CD14-positive monocyte (primary cell): ENCODE measurements at regions not wholly inside any gene's neighbourhood (a gene's known extent, or its start where the extent isn't known, plus 50 kb on each side); places are given as distances from the start of the nearest gene placed in this dataset.

ENCODE experiments used
- DNase-seq, 3 donors: peaks; one replicate each; pipeline ENCODE4 v3.0.0-alpha.2; 2011 to 2022
- H2AFZ ChIP-seq: 2 replicates; pipeline ENCODE4 v1.6.0; 2012; ENCODE audit warnings: mild to moderate bottlenecking, low read depth, low read length, inconsistent platforms; ENCODE audit not compliant: insufficient read depth, poor library complexity, severe bottlenecking
- H3K27ac ChIP-seq, 2 donors: 1 replicate in 1 of 2; 2 replicates in 1 of 2; pipeline ENCODE4 v1.5.1; 2012 to 2013; ENCODE audit warnings: low read length in 2 of 2, control low read depth in 1 of 2, inconsistent platforms in 1 of 2, low read depth in 1 of 2, mild to moderate bottlenecking in 1 of 2
- H3K27me3 ChIP-seq, 2 donors: one replicate each; pipeline versions ENCODE4 v1.6.0 to v1.6.1; 2011 to 2013; ENCODE audit warnings: low read length in 2 of 2; ENCODE audit not compliant: control insufficient read depth in 2 of 2, insufficient read depth in 2 of 2
- H3K36me3 ChIP-seq, 2 donors: replicated peaks in 1 of 2; 1 replicate in 1 of 2; 2 replicates in 1 of 2; pipeline versions ENCODE4 v1.5.1 to v1.6.1; 2012 to 2013; ENCODE audit warnings: low read length in 2 of 2, control low read depth in 1 of 2, inconsistent platforms in 1 of 2, mild to moderate bottlenecking in 1 of 2; ENCODE audit not compliant: insufficient read depth in 2 of 2, control insufficient read depth in 1 of 2
- H3K4me1 ChIP-seq, 2 donors: 1 replicate in 1 of 2; 2 replicates in 1 of 2; pipeline versions ENCODE4 v1.5.1 to v1.6.1; 2012 to 2013; ENCODE audit warnings: low read length in 2 of 2, control low read depth in 1 of 2, inconsistent platforms in 1 of 2, mild to moderate bottlenecking in 1 of 2, moderate library complexity in 1 of 2; ENCODE audit not compliant: insufficient read depth in 2 of 2, control insufficient read depth in 1 of 2
- H3K4me2 ChIP-seq: replicated peaks from 2 replicates; pipeline ENCODE3; 2012; ENCODE audit warnings: low read length, moderate library complexity, mild to moderate bottlenecking; ENCODE audit not compliant: poor library complexity, severe bottlenecking; ENCODE audit errors: extremely low read depth
- H3K4me3 ChIP-seq, 3 experiments: fragments of 200-600 bp in 1 of 3; sonication (generic) in 1 of 3; replicated peaks in 1 of 3; 1 replicate in 2 of 3; 2 replicates in 1 of 3; pipeline ENCODE4 v1.5.1; 2011 to 2013; ENCODE audit warnings: low read length in 3 of 3, mild to moderate bottlenecking in 3 of 3, control low read depth in 2 of 3, low read depth in 2 of 3, inconsistent platforms in 1 of 3, moderate library complexity in 1 of 3
- H3K79me2 ChIP-seq: 2 replicates; pipeline ENCODE4 v1.6.0; 2012; ENCODE audit warnings: mild to moderate bottlenecking, control low read depth, inconsistent platforms, low read length, moderate library complexity; ENCODE audit not compliant: insufficient read depth
- H3K9ac ChIP-seq: 2 replicates; pipeline ENCODE4 v1.6.0; 2017; ENCODE audit warnings: low read length, mild to moderate bottlenecking; ENCODE audit not compliant: insufficient read depth, poor library complexity, severe bottlenecking
- H3K9me3 ChIP-seq, 2 donors: replicated peaks in 1 of 2; 1 replicate in 1 of 2; 2 replicates in 1 of 2; pipeline versions ENCODE4 v1.5.1 to v1.6.1; 2012 to 2013; ENCODE audit warnings: low read length in 2 of 2, control low read depth in 1 of 2; ENCODE audit not compliant: control insufficient read depth in 1 of 2, insufficient read depth in 1 of 2
- H4K20me1 ChIP-seq: 2 replicates; pipeline ENCODE4 v1.6.0; 2012; ENCODE audit warnings: mild to moderate bottlenecking, low read length, control low read depth, moderate library complexity; ENCODE audit not compliant: insufficient read depth
- H3K27ac Mint-ChIP-seq, 7 donors: one replicate each; pipeline ENCODE4 v1.8.0; 2020; ENCODE audit warnings: mild to moderate bottlenecking in 7 of 7, mixed read lengths in 7 of 7, moderate library complexity in 6 of 7, inconsistent platforms in 2 of 7
- H3K27me3 Mint-ChIP-seq, 3 donors: one replicate each; pipeline ENCODE4 v1.8.0; 2021 to 2022; ENCODE audit warnings: low read depth in 3 of 3, mild to moderate bottlenecking in 3 of 3, mixed read lengths in 3 of 3, moderate library complexity in 3 of 3, inconsistent platforms in 1 of 3
- H3K36me3 Mint-ChIP-seq, 2 donors: one replicate each; pipeline ENCODE4 v1.8.0; 2020; ENCODE audit warnings: mixed read lengths in 2 of 2, inconsistent platforms in 1 of 2, mild to moderate bottlenecking in 1 of 2
- H3K4me1 Mint-ChIP-seq: one replicate; pipeline ENCODE4 v1.8.0; 2020; ENCODE audit warnings: mild to moderate bottlenecking, mixed read lengths
- H3K4me3 Mint-ChIP-seq, 2 donors: one replicate each; pipeline ENCODE4 v1.8.0; 2020; ENCODE audit warnings: mild to moderate bottlenecking in 2 of 2, mixed read lengths in 2 of 2, moderate library complexity in 1 of 2
- H3K9me3 Mint-ChIP-seq, 7 donors: one replicate each; pipeline ENCODE4 v1.8.0; 2020 to 2022; ENCODE audit warnings: mixed read lengths in 7 of 7, mild to moderate bottlenecking in 6 of 7, moderate library complexity in 6 of 7, inconsistent platforms in 2 of 7
- WGBS: methylation state at CpG from one replicate; pipeline ENCODE4 v1.1.5; 2013; ENCODE audit warnings: missing lambda C conversion rate; ENCODE audit not compliant: insufficient coverage; 5-methylcytosine and 5-hydroxymethylcytosine counted together
- intact Hi-C, 2 donors: fragments of 100-400 bp; cut with micrococcal nuclease; formaldehyde crosslinking; loops; one replicate each; pipeline versions ENCODE4 v1.15.0 to v1.15.1; 2023
- TF ChIP-seq, protein P1 (sequence below): fragments of 200-600 bp; IDR thresholded peaks from one replicate; pipeline ENCODE4 v1.8.0; 2022; ENCODE audit warnings: antibody characterized with exemption, mild to moderate bottlenecking

DNA sequence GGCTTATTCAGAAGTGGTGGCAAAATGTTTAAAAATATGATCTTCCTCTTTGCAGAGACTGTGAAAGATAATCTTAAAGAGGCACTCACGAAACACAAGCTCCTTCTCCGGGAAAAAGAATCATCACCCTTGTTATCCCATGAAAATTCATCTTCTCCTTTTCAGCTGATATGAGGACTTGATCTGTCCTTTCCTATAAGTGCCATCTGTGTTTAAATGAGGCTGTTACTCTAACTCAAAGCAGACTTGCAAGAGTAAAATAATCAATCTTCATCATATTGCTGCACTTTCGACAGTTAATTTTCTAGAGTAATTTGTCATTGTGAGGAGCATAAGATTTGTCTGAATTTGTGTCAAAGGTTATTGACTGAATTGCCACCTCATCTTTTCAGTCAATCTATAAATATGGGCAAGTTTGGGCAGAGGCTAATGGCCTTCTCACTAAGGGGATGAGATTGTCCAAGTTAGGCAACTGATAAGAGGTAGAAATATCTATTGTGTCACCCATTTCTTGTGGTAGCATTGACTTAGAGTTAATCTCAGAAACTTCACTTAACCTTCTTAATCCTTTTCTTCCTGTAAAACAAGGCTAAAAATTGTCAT is 452.9 kb downstream of the GRXCR1 start:
- peaks cover 0 to 17% (median 3%) of the 10 kb centered on the region in 7 donors for H3K9me3 Mint-ChIP-seq
- H3K4me3 Mint-ChIP-seq: no peak overlapping the region
- peaks cover 4% of the 10 kb centered on the region in 2 donors for H3K9me3 ChIP-seq
- TF ChIP-seq, protein P1, sequence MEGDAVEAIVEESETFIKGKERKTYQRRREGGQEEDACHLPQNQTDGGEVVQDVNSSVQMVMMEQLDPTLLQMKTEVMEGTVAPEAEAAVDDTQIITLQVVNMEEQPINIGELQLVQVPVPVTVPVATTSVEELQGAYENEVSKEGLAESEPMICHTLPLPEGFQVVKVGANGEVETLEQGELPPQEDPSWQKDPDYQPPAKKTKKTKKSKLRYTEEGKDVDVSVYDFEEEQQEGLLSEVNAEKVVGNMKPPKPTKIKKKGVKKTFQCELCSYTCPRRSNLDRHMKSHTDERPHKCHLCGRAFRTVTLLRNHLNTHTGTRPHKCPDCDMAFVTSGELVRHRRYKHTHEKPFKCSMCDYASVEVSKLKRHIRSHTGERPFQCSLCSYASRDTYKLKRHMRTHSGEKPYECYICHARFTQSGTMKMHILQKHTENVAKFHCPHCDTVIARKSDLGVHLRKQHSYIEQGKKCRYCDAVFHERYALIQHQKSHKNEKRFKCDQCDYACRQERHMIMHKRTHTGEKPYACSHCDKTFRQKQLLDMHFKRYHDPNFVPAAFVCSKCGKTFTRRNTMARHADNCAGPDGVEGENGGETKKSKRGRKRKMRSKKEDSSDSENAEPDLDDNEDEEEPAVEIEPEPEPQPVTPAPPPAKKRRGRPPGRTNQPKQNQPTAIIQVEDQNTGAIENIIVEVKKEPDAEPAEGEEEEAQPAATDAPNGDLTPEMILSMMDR: no peak
- intact Hi-C loops: no loop called here
- no peak overlapping the region for H3K9ac ChIP-seq
- H3K36me3 Mint-ChIP-seq: no peaks in the 10 kb centered on the region
- no peak overlapping the region for H3K4me3 ChIP-seq
- no peaks in the 10 kb centered on the region for H3K79me2 ChIP-seq
- no peaks in the 10 kb centered on the region for H3K4me1 Mint-ChIP-seq
- no peak overlapping the region for H2AFZ ChIP-seq
- H3K27me3 ChIP-seq: no peaks in the 10 kb centered on the region
- no peak overlapping the region for H3K27ac Mint-ChIP-seq
- no peak overlapping the region for H3K27ac ChIP-seq
- H3K27me3 Mint-ChIP-seq: no peaks in the 10 kb centered on the region
- DNase-seq: no peak
- WGBS: no CpG with 5 or more reads among the region's 3 CpGs
- H3K36me3 ChIP-seq: no peaks in the 10 kb centered on the region
- no peaks in the 10 kb centered on the region for H3K4me1 ChIP-seq
- no peaks in the 10 kb centered on the region for H4K20me1 ChIP-seq
- no peak overlapping the region for H3K4me2 ChIP-seq

DNA sequence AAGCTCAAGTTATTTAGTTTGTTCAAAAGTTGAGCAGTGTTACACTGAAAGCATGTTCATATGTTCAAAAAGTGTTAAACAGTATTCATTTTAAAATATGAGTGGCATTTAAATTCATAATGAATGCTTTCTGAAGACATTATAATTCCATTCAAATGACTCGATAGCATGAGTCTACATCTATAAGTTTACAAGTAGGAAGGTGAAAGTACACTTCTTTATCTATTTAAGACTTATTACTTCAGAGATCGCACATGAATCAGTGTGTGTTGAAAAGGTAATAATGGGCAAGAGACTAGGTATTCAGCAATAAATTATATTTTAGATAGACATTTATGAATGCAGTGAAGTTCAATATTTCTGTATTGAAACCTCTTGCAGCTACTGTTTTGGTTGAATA is 456.1 kb downstream of the GRXCR1 start:
- intact Hi-C loops: no loop called here
- H3K4me3 Mint-ChIP-seq: no peak overlapping the region
- Histone ChIP-seq H3K27me3 (no peaks in the 10 kb centered on the region), H3K4me1 (no peaks in the 10 kb centered on the region), H2AFZ (no peak overlapping the region), H3K9ac (no peak overlapping the region), H3K4me3 (no peak overlapping the region), H3K27ac (no peak overlapping the region), H3K4me2 (no peak overlapping the region), H3K9me3 (peaks cover 4% of the 10 kb centered on the region in 2 donors), H4K20me1 (no peaks in the 10 kb centered on the region), H3K79me2 (no peaks in the 10 kb centered on the region), H3K36me3 (no peaks in the 10 kb centered on the region)
- no CpG with 5 or more reads among the region's 2 CpGs for WGBS
- H3K36me3 Mint-ChIP-seq: no peaks in the 10 kb centered on the region
- TF ChIP-seq, protein P1: no peak
- H3K4me1 Mint-ChIP-seq: no peaks in the 10 kb centered on the region
- peaks cover 0 to 20% (median 3%) of the 10 kb centered on the region in 7 donors for H3K9me3 Mint-ChIP-seq
- no peaks in the 10 kb centered on the region for H3K27me3 Mint-ChIP-seq
- DNase-seq: no peak
- H3K27ac Mint-ChIP-seq: no peak overlapping the region
